Loucy (cell line): ENCODE measurements at regions not wholly inside any gene's neighbourhood (a gene's known extent, or its start where the extent isn't known, plus 50 kb on each side); places are given as distances from the start of the nearest gene placed in this dataset.
"Not testable (repeated sequence)": the region's sequence is repeated elsewhere in the genome, so short reads cannot be mapped to it uniquely, and the experiment has no call there.

Experiments used
- EZH2phosphoT487 ChIP-seq: fragments of 200-600 bp; IDR thresholded peaks from 2 replicates; pipeline ENCODE4 v1.6.1; 2018; ENCODE audit warnings: antibody characterized with exemption, mild to moderate bottlenecking, moderate library complexity, borderline replicate concordance
- TF ChIP-seq, protein P1 (sequence below): fragments of 200-600 bp; sonication (generic); conservative IDR thresholded peaks from 2 replicates; pipeline ENCODE4 v1.5.1; 2014; ENCODE audit warnings: mild to moderate bottlenecking, antibody characterized with exemption, low read length

DNA sequence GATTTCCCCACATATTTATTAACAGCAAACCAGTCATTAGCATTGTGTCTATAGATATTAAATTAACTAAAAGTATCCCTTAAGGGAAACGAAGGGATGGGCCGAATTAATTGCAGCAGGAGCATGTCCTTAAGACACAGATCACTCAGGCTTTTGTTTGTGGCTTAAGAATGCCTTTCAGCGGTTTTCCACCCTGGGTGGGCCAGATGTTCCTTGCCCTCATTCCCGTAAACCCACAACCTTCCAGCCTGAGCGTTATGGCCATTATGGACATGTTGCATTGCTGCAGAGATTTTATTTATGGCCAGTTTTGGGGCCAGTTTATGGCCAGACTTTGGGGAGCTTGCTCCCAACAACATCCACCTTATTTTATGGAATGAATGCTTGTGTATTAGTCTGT, 55.5 kb upstream of the TCL1A start:
- TF ChIP-seq, protein P1, sequence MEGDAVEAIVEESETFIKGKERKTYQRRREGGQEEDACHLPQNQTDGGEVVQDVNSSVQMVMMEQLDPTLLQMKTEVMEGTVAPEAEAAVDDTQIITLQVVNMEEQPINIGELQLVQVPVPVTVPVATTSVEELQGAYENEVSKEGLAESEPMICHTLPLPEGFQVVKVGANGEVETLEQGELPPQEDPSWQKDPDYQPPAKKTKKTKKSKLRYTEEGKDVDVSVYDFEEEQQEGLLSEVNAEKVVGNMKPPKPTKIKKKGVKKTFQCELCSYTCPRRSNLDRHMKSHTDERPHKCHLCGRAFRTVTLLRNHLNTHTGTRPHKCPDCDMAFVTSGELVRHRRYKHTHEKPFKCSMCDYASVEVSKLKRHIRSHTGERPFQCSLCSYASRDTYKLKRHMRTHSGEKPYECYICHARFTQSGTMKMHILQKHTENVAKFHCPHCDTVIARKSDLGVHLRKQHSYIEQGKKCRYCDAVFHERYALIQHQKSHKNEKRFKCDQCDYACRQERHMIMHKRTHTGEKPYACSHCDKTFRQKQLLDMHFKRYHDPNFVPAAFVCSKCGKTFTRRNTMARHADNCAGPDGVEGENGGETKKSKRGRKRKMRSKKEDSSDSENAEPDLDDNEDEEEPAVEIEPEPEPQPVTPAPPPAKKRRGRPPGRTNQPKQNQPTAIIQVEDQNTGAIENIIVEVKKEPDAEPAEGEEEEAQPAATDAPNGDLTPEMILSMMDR: not testable (repeated sequence)
- not testable (repeated sequence) for TF ChIP-seq EZH2phosphoT487
